Cardiac muscle cell (in vitro differentiated cells and primary cell): ENCODE measurements at regions not wholly inside any gene's neighbourhood (a gene's known extent, or its start where the extent isn't known, plus 50 kb on each side); places are given as distances from the start of the nearest gene placed in this dataset.
"Not testable (repeated sequence)": the region's sequence is repeated elsewhere in the genome, so short reads cannot be mapped to it uniquely, and the experiment has no call there.

Experiments
- DNase-seq, 2 donors: peaks; one replicate each; pipeline versions ENCODE4 v3.0.0 to v3.0.0-alpha.2; 2010 to 2017; ENCODE audit warnings: low read depth in 1 of 2, low spot score in 1 of 2
- H3K27ac ChIP-seq: fragments of 200-600 bp; sonication (generic); 2 replicates; pipeline ENCODE4 v1.5.1; 2016
- H3K27me3 ChIP-seq: fragments of 200-600 bp; sonication (generic); 2 replicates; pipeline ENCODE4 v1.6.0; 2016; ENCODE audit warnings: control low read depth
- H3K36me3 ChIP-seq: fragments of 200-600 bp; sonication (generic); 2 replicates; pipeline ENCODE4 v1.5.1; 2016; ENCODE audit warnings: control low read depth
- H3K4me1 ChIP-seq: fragments of 200-600 bp; sonication (generic); 2 replicates; pipeline ENCODE4 v1.8.1; 2017; ENCODE audit warnings: low read depth, mild to moderate bottlenecking, mixed run types
- H3K4me3 ChIP-seq: fragments of 200-600 bp; sonication (generic); 2 replicates; pipeline ENCODE4 v1.5.1; 2016; ENCODE audit warnings: mild to moderate bottlenecking
- H3K9me3 ChIP-seq: fragments of 200-600 bp; sonication (generic); 2 replicates; pipeline ENCODE4 v1.5.1; 2017; ENCODE audit warnings: low read depth, mild to moderate bottlenecking, control low read depth
- TF ChIP-seq, protein P1 (sequence below): IDR thresholded peaks from 2 replicates; pipeline ENCODE4 v1.5.1; 2012; ENCODE audit warnings: low read depth, mild to moderate bottlenecking, low read length

GRCh38 chr10:64344211-64344610 is 823.0 kb downstream of the REEP3 start:
- Histone ChIP-seq H3K27me3 (no peaks in the 10 kb centered on the region), H3K4me1 (no peaks in the 10 kb centered on the region), H3K36me3 (no peaks in the 10 kb centered on the region), H3K4me3 (no peak overlapping the region), H3K27ac (no peak overlapping the region), H3K9me3 (no peaks in the 10 kb centered on the region)
- TF ChIP-seq, protein P1, sequence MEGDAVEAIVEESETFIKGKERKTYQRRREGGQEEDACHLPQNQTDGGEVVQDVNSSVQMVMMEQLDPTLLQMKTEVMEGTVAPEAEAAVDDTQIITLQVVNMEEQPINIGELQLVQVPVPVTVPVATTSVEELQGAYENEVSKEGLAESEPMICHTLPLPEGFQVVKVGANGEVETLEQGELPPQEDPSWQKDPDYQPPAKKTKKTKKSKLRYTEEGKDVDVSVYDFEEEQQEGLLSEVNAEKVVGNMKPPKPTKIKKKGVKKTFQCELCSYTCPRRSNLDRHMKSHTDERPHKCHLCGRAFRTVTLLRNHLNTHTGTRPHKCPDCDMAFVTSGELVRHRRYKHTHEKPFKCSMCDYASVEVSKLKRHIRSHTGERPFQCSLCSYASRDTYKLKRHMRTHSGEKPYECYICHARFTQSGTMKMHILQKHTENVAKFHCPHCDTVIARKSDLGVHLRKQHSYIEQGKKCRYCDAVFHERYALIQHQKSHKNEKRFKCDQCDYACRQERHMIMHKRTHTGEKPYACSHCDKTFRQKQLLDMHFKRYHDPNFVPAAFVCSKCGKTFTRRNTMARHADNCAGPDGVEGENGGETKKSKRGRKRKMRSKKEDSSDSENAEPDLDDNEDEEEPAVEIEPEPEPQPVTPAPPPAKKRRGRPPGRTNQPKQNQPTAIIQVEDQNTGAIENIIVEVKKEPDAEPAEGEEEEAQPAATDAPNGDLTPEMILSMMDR = no peak
- DNase-seq = no peak

- H3K4me1 ChIP-seq = no peaks in the 10 kb centered on the region
- H3K4me3 ChIP-seq = no peak overlapping the region
- no peaks in the 10 kb centered on the region for H3K36me3 ChIP-seq
- H3K27ac ChIP-seq = no peak overlapping the region
- TF ChIP-seq, protein P1 = no peak
- DNase-seq = no peak
- H3K27me3 ChIP-seq = no peaks in the 10 kb centered on the region
- H3K9me3 ChIP-seq = no peaks in the 10 kb centered on the region
Observed at GRCh38 chr10:64345856-64346255, 824.7 kb downstream of the REEP3 start.

GRCh38 chr10:64346389-64346788 is 825.2 kb downstream of the REEP3 start:
- Histone ChIP-seq H3K27ac (no peak overlapping the region), H3K4me3 (no peak overlapping the region), H3K9me3 (no peaks in the 10 kb centered on the region), H3K27me3 (no peaks in the 10 kb centered on the region), H3K36me3 (no peaks in the 10 kb centered on the region), H3K4me1 (no peaks in the 10 kb centered on the region)
- TF ChIP-seq, protein P1 = no peak
- DNase-seq = no peak

DNA sequence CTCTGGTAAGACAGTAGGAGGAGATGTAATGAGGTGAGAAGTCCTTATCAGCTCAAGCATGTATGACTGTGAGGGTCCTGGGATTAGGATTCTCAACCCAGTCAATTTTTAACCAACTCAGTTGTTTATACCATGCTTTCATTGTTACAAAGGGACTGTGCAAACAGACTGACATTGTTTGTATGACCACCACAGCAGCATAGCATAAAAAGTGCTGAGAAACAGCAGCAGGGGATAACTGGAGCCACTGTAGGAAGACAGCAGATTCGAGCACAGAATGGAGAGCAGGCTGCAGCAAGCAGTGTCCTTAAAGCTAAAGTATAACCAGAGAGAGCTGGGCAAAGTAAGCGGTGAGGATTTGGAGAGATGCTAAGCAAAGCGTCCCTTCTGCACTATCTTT is 829.5 kb downstream of the REEP3 start:
- TF ChIP-seq, protein P1 = no peak
- no peaks in the 10 kb centered on the region for H3K9me3 ChIP-seq
- no peaks in the 10 kb centered on the region for H3K27me3 ChIP-seq
- H3K4me3 ChIP-seq = no peak overlapping the region
- H3K36me3 ChIP-seq = no peaks in the 10 kb centered on the region
- no peaks in the 10 kb centered on the region for H3K4me1 ChIP-seq
- DNase-seq = no peak
- no peak overlapping the region for H3K27ac ChIP-seq

- no peak overlapping the region for H3K27ac ChIP-seq
- no peaks in the 10 kb centered on the region for H3K36me3 ChIP-seq
- no peaks in the 10 kb centered on the region for H3K27me3 ChIP-seq
- H3K4me3 ChIP-seq = no peak overlapping the region
- TF ChIP-seq, protein P1 = no peak
- H3K4me1 ChIP-seq = no peaks in the 10 kb centered on the region
- no peaks in the 10 kb centered on the region for H3K9me3 ChIP-seq
- DNase-seq = no peak
Observed at GRCh38 chr10:64358907-64359306, 837.7 kb downstream of the REEP3 start.

DNA sequence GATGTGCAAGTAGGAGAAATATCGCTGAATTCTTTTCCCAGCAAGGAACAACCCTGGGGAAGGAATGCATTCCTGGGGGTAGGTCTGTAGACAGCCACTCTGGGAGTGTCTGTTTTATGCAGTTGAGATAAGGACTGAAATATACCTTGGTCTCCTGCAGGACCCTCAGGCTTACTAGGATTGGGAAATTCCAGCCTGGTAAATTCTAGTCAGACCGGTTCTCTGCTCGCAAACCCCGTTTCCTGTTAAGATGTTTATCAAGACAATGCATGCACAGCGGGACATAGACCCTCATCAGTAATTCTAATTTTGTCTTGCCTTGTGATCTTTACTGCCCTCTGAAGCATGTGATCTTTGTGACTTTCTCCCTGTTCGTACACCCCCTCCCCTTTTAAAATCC is 839.0 kb downstream of the REEP3 start:
- H3K4me1 ChIP-seq, H3K27ac ChIP-seq, H3K36me3 ChIP-seq, H3K27me3 ChIP-seq, H3K9me3 ChIP-seq, DNase-seq, H3K4me3 ChIP-seq: not testable (repeated sequence)
